ENCODE measurements at regions not wholly inside any gene's neighbourhood (a gene's known extent, or its start where the extent isn't known, plus 50 kb on each side); places are given as distances from the start of the nearest gene placed in this dataset.

DNA sequence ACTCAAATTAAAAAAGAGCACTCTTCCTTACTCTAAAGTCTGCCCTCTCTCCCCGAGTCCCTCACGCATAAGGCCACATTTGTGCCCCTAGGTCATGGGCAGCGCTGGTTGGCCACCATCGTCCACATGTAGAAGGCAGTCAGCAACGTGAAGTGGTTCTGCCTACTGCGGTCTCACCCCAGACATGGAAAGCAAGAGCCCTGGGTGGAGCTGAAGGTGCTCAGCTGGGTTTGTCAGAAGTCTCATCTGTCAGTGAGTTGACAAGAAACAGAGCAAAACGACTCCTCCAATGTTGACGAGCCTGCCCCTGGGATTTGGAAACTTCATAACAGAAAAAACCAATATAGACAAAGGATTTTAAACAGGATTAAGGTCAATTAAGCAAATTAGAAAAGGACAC, 192.3 kb upstream of the PRSS58 start:
- TF ChIP-seq, protein P1, sequence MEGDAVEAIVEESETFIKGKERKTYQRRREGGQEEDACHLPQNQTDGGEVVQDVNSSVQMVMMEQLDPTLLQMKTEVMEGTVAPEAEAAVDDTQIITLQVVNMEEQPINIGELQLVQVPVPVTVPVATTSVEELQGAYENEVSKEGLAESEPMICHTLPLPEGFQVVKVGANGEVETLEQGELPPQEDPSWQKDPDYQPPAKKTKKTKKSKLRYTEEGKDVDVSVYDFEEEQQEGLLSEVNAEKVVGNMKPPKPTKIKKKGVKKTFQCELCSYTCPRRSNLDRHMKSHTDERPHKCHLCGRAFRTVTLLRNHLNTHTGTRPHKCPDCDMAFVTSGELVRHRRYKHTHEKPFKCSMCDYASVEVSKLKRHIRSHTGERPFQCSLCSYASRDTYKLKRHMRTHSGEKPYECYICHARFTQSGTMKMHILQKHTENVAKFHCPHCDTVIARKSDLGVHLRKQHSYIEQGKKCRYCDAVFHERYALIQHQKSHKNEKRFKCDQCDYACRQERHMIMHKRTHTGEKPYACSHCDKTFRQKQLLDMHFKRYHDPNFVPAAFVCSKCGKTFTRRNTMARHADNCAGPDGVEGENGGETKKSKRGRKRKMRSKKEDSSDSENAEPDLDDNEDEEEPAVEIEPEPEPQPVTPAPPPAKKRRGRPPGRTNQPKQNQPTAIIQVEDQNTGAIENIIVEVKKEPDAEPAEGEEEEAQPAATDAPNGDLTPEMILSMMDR (conservative IDR thresholded peaks at IDR 0.05; ENCODE audit: low read length), result no peak
- TF ChIP-seq EZH2phosphoT487 (IDR thresholded peaks at IDR 0.05; ENCODE audit: borderline replicate concordance), result no peak

Data from Loucy (cell line).